Kidney epithelial cell (primary cell): ENCODE measurements at regions not wholly inside any gene's neighbourhood (a gene's known extent, or its start where the extent isn't known, plus 50 kb on each side); places are given as distances from the start of the nearest gene placed in this dataset.

Experiments used
- DNase-seq: peaks from one replicate; pipeline ENCODE4 v3.0.0-alpha.2; 2010; ENCODE audit warnings: low read depth
- H3K27me3 ChIP-seq: 2 replicates; pipeline ENCODE4 v1.6.0; 2011; ENCODE audit warnings: low read length; ENCODE audit not compliant: control insufficient read depth, insufficient read depth
- H3K36me3 ChIP-seq: 2 replicates; pipeline ENCODE4 v1.5.1; 2011; ENCODE audit warnings: low read length; ENCODE audit not compliant: control insufficient read depth, insufficient read depth
- H3K4me3 ChIP-seq: 2 replicates; pipeline ENCODE4 v1.5.1; 2011; ENCODE audit warnings: low read depth, mild to moderate bottlenecking, control low read depth, low read length
- CTCF ChIP-seq: IDR thresholded peaks from 2 replicates; pipeline ENCODE4 v1.5.1; 2011; ENCODE audit warnings: mild to moderate bottlenecking, moderate library complexity, low read length, control low read depth, inconsistent platforms; ENCODE audit not compliant: insufficient read depth, poor library complexity, severe bottlenecking

- Histone ChIP-seq H3K4me3 (no peak overlapping the region), H3K36me3 (no peaks in the 10 kb centered on the region), H3K27me3 (no peaks in the 10 kb centered on the region)
- no peak for DNase-seq
- no peak for TF ChIP-seq CTCF
Measured at GRCh38 chr18:5661179-5661578, 117.4 kb upstream of the EPB41L3 start.

GRCh38 chr18:5653802-5654201 is 110.0 kb upstream of the EPB41L3 start:
- H3K27me3 ChIP-seq = no peaks in the 10 kb centered on the region
- no peak for TF ChIP-seq CTCF

GRCh38 chr18:5651736-5652135 is 107.9 kb upstream of the EPB41L3 start:
- H3K36me3 ChIP-seq = no peaks in the 10 kb centered on the region
- no peak for DNase-seq
- no peak for TF ChIP-seq CTCF
- no peak overlapping the region for H3K4me3 ChIP-seq
- H3K27me3 ChIP-seq = no peaks in the 10 kb centered on the region

More at GRCh38 chr18:5653802-5654201, 110.0 kb upstream of the EPB41L3 start:
- Histone ChIP-seq H3K4me3 (no peak overlapping the region), H3K36me3 (no peaks in the 10 kb centered on the region)
- no peak for DNase-seq

GRCh38 chr18:5649439-5649838 is 105.6 kb upstream of the EPB41L3 start:
- no peak for DNase-seq
- H3K27me3 ChIP-seq = no peaks in the 10 kb centered on the region
- H3K36me3 ChIP-seq = no peaks in the 10 kb centered on the region
- TF ChIP-seq CTCF = no peak
- H3K4me3 ChIP-seq = no peak overlapping the region

- no peak for DNase-seq
- H3K27me3 ChIP-seq = no peaks in the 10 kb centered on the region
- H3K4me3 ChIP-seq = no peak overlapping the region
- H3K36me3 ChIP-seq = no peaks in the 10 kb centered on the region
- TF ChIP-seq CTCF = no peak
Measured at GRCh38 chr18:5646739-5647138, 102.9 kb upstream of the EPB41L3 start.

- Histone ChIP-seq H3K36me3 (no peaks in the 10 kb centered on the region), H3K27me3 (no peaks in the 10 kb centered on the region), H3K4me3 (no peak overlapping the region)
- TF ChIP-seq CTCF = no peak
- no peak for DNase-seq
Measured at GRCh38 chr18:5643288-5643687, 99.5 kb upstream of the EPB41L3 start.
